KMS-11 (cell line): ENCODE measurements at regions not wholly inside any gene's neighbourhood (a gene's known extent, or its start where the extent isn't known, plus 50 kb on each side); places are given as distances from the start of the nearest gene placed in this dataset.

Experiments
- H2AFZ ChIP-seq: fragments of 200-600 bp; sonication (generic); 2 replicates; pipeline ENCODE4 v1.6.1; 2016; ENCODE audit warnings: antibody characterized with exemption, mixed run types, low read depth
- H3K27ac ChIP-seq: fragments of 200-600 bp; sonication (generic); 2 replicates; pipeline ENCODE4 v1.6.1; 2016; ENCODE audit warnings: mild to moderate bottlenecking, mixed run types
- H3K27me3 ChIP-seq: fragments of 200-600 bp; sonication (generic); 2 replicates; pipeline ENCODE4 v1.6.1; 2017; ENCODE audit warnings: mild to moderate bottlenecking, low read depth, mixed run types, moderate library complexity; ENCODE audit not compliant: insufficient read depth
- H3K36me3 ChIP-seq: fragments of 200-600 bp; sonication (generic); 2 replicates; pipeline ENCODE4 v1.6.1; 2017; ENCODE audit warnings: mild to moderate bottlenecking, mixed run types; ENCODE audit not compliant: insufficient read depth
- H3K4me1 ChIP-seq: fragments of 200-600 bp; sonication (generic); 2 replicates; pipeline ENCODE4 v1.6.1; 2016; ENCODE audit warnings: mild to moderate bottlenecking, low read depth, mixed run types; ENCODE audit not compliant: poor library complexity, severe bottlenecking
- H3K4me2 ChIP-seq: fragments of 200-600 bp; sonication (generic); 2 replicates; pipeline ENCODE4 v1.7.0; 2016; ENCODE audit warnings: mild to moderate bottlenecking, mixed run types
- H3K4me3 ChIP-seq: fragments of 200-600 bp; sonication (generic); IDR thresholded peaks from 2 replicates; pipeline ENCODE4 v1.6.1; 2017; ENCODE audit warnings: low read depth, low read length, mixed read lengths; ENCODE audit not compliant: insufficient read depth
- H3K79me2 ChIP-seq: fragments of 200-600 bp; sonication (generic); 2 replicates; pipeline ENCODE4 v1.6.1; 2016; ENCODE audit warnings: low read depth, mixed run types; ENCODE audit not compliant: insufficient read depth
- H3K9ac ChIP-seq: fragments of 200-600 bp; sonication (generic); 2 replicates; pipeline ENCODE4 v1.6.1; 2016; ENCODE audit warnings: mild to moderate bottlenecking, mixed run types
- H4K20me1 ChIP-seq: fragments of 200-600 bp; sonication (generic); 2 replicates; pipeline ENCODE4 v1.6.1; 2016; ENCODE audit warnings: mild to moderate bottlenecking, mixed run types; ENCODE audit not compliant: insufficient read depth
- CTCF ChIP-seq: fragments of 200-600 bp; sonication (generic); conservative IDR thresholded peaks from 2 replicates; pipeline ENCODE4 v1.6.1; 2017; ENCODE audit warnings: low read depth, mild to moderate bottlenecking, antibody characterized with exemption, low read length, moderate library complexity, mixed read lengths

GRCh38 chr21:35352793-35353192 is 303.7 kb upstream of the RUNX1 start:
- H3K4me1 ChIP-seq: no peaks in the 10 kb centered on the region
- no peak for TF ChIP-seq CTCF
- H3K27ac ChIP-seq: no peak overlapping the region
- H2AFZ ChIP-seq: no peak overlapping the region
- H3K9ac ChIP-seq: no peak overlapping the region
- no peaks in the 10 kb centered on the region for H3K36me3 ChIP-seq
- no peak overlapping the region for H3K4me3 ChIP-seq
- no peaks in the 10 kb centered on the region for H4K20me1 ChIP-seq
- no peaks in the 10 kb centered on the region for H3K27me3 ChIP-seq
- no peaks in the 10 kb centered on the region for H3K79me2 ChIP-seq
- no peak overlapping the region for H3K4me2 ChIP-seq

GRCh38 chr21:35352066-35352770 is 303.1 kb upstream of the RUNX1 start:
- Histone ChIP-seq H3K36me3 (no peaks in the 10 kb centered on the region), H3K4me2 (no peak overlapping the region)

GRCh38 chr21:35351434-35351833 is 302.3 kb upstream of the RUNX1 start:
- Histone ChIP-seq H3K27me3 (no peaks in the 10 kb centered on the region), H4K20me1 (no peaks in the 10 kb centered on the region), H3K36me3 (no peaks in the 10 kb centered on the region), H2AFZ (no peak overlapping the region), H3K9ac (no peak overlapping the region), H3K4me1 (no peaks in the 10 kb centered on the region), H3K4me2 (no peak overlapping the region), H3K79me2 (no peaks in the 10 kb centered on the region), H3K4me3 (no peak overlapping the region), H3K27ac (no peak overlapping the region)
- no peak for TF ChIP-seq CTCF

More at GRCh38 chr21:35352066-35352770, 303.1 kb upstream of the RUNX1 start:
- H3K79me2 ChIP-seq: no peaks in the 10 kb centered on the region
- no peak for TF ChIP-seq CTCF
- no peak overlapping the region for H2AFZ ChIP-seq
- H4K20me1 ChIP-seq: no peaks in the 10 kb centered on the region
- H3K27me3 ChIP-seq: no peaks in the 10 kb centered on the region
- no peaks in the 10 kb centered on the region for H3K4me1 ChIP-seq
- no peak overlapping the region for H3K9ac ChIP-seq
- no peak overlapping the region for H3K27ac ChIP-seq
- no peak overlapping the region for H3K4me3 ChIP-seq

GRCh38 chr21:35350965-35351364 is 301.9 kb upstream of the RUNX1 start:
- no peaks in the 10 kb centered on the region for H3K79me2 ChIP-seq
- H3K4me1 ChIP-seq: no peaks in the 10 kb centered on the region
- H3K4me3 ChIP-seq: no peak overlapping the region
- H3K9ac ChIP-seq: no peak overlapping the region
- H3K36me3 ChIP-seq: no peaks in the 10 kb centered on the region
- no peak overlapping the region for H3K27ac ChIP-seq
- H2AFZ ChIP-seq: no peak overlapping the region
- H3K27me3 ChIP-seq: no peaks in the 10 kb centered on the region
- TF ChIP-seq CTCF: no peak
- no peak overlapping the region for H3K4me2 ChIP-seq
- H4K20me1 ChIP-seq: no peaks in the 10 kb centered on the region
